ENCODE measurements at regions not wholly inside any gene's neighbourhood (a gene's known extent, or its start where the extent isn't known, plus 50 kb on each side); places are given as distances from the start of the nearest gene placed in this dataset.

DNA sequence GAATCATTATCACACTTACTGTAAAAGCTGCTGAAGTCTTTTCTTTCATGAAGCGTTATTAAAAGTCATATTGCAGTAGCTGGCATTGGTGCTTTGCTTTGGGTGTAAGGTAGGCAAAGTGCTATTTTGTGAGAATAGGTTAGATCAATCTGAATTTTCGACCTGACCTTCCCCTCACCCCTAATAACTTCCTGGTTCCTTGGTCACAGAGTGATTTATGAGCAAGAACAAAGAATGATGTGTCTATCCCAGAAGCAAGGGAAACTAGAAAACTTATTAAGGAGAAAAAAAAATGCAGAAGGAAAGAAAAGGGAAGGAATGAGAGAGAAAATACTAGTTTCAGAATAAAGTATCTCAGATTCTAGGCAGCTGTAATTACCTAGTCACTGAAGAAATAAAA lies 163.1 kb upstream of the MEIS1 start:
- TF ChIP-seq, protein P1, sequence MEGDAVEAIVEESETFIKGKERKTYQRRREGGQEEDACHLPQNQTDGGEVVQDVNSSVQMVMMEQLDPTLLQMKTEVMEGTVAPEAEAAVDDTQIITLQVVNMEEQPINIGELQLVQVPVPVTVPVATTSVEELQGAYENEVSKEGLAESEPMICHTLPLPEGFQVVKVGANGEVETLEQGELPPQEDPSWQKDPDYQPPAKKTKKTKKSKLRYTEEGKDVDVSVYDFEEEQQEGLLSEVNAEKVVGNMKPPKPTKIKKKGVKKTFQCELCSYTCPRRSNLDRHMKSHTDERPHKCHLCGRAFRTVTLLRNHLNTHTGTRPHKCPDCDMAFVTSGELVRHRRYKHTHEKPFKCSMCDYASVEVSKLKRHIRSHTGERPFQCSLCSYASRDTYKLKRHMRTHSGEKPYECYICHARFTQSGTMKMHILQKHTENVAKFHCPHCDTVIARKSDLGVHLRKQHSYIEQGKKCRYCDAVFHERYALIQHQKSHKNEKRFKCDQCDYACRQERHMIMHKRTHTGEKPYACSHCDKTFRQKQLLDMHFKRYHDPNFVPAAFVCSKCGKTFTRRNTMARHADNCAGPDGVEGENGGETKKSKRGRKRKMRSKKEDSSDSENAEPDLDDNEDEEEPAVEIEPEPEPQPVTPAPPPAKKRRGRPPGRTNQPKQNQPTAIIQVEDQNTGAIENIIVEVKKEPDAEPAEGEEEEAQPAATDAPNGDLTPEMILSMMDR (IDR thresholded peaks at IDR 0.05; ENCODE audit: insufficient read depth, low read length) = no peak
- no peak for TF ChIP-seq POLR2AphosphoS5 (IDR thresholded peaks at IDR 0.05; ENCODE audit: low read depth)

Measured in HL-60 (cell line).